ENCODE measurements at regions not wholly inside any gene's neighbourhood (a gene's known extent, or its start where the extent isn't known, plus 50 kb on each side); places are given as distances from the start of the nearest gene placed in this dataset.

DNA sequence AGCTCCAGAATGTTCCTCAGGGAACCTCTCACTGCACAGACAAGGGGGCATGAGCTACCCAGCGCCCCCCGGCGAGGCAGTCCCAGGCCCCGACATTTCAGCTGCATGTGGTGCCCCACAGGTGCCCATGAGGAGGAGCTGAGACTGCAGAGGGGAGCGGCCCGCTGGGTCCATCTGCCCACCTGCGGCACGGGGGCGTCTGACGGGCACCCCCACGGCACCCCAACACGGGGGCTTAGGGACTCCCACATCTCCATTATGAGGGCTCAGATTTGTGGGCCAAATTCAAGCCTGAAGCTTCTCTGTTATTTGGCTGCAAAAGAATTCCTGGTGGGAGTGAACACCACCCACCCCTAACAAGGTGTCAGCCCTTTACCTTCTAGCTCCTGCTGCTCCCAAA, 258.4 kb downstream of the UACA start:
- TF ChIP-seq, protein P1, sequence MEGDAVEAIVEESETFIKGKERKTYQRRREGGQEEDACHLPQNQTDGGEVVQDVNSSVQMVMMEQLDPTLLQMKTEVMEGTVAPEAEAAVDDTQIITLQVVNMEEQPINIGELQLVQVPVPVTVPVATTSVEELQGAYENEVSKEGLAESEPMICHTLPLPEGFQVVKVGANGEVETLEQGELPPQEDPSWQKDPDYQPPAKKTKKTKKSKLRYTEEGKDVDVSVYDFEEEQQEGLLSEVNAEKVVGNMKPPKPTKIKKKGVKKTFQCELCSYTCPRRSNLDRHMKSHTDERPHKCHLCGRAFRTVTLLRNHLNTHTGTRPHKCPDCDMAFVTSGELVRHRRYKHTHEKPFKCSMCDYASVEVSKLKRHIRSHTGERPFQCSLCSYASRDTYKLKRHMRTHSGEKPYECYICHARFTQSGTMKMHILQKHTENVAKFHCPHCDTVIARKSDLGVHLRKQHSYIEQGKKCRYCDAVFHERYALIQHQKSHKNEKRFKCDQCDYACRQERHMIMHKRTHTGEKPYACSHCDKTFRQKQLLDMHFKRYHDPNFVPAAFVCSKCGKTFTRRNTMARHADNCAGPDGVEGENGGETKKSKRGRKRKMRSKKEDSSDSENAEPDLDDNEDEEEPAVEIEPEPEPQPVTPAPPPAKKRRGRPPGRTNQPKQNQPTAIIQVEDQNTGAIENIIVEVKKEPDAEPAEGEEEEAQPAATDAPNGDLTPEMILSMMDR (IDR thresholded peaks at IDR 0.05; ENCODE audit: low read depth, low read length): no peak
- in situ Hi-C loops (cut with HindIII; ENCODE audit: low sequenced_read_pairs): no loop called here
- H3K4me3 ChIP-seq (ENCODE audit: low read depth, low read length): no peak overlapping the region
- DNase-seq (ENCODE audit: low read depth, low spot score): no peak

DNA sequence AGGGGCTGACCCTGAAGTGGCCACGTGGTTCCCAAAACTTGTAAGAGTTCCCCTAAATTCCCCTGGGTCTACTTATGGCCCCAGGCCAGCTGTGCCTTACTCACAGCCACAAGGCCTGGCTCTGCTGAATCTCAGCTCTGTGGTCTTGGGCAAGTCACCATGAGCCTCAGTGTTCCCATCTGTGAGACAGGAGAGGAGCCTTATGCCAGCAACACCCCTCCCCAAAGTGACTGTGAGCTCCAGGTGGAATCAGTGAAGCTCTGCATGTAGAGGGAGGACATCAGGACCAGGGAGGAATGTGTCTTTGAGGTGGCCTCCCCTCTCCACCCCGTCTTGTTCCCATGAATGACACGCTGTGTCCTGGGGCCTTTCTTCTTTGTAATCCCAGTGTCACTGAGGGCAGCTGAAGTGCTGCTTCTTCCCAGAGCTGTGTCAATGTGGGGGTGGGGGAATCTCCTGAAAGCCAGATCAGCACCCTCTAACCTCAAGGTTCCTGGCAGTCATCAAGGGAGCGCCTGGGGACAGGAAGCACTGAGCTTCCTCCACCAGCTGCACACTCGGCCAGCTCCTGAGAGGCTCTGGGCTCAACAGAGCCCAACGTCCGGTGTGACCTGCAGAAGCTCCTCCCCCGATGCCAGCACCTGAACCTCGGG, 258.9 kb downstream of the UACA start:
- TF ChIP-seq, protein P1 (IDR thresholded peaks at IDR 0.05; ENCODE audit: low read depth, low read length): no peak
- in situ Hi-C loops (cut with HindIII; ENCODE audit: low sequenced_read_pairs): no loop called here
- peak; percentile 46 for DNase-seq (ENCODE audit: low read depth, low spot score)
- no peak overlapping the region for H3K4me3 ChIP-seq (ENCODE audit: low read depth, low read length)

DNA sequence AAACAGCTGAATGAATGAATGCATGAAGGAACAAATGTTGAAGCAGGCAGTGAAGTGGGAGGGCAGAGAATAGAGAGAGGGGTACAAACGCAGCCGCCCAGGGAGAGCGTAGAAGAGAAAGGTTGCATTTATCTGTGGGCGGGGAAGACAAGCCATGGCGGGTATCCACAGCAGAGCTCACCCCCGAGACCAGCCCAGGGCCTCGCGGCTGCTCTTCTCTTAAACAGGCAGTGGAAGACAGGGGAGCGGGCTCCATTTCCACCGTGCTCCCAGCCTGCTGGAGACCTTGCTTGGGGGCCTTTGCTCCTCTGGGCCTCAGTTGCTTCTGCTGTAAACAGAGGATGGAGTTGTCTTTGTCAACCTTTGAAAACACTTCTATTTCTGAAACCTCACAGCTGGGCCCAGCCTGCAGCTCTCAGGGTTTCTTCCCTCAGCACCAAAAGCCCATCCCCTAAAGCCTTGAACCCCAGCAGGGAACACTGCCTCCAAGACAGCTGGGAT, 259.5 kb downstream of the UACA start:
- no peak overlapping the region for H3K4me3 ChIP-seq (ENCODE audit: low read depth, low read length)
- TF ChIP-seq, protein P1 (IDR thresholded peaks at IDR 0.05; ENCODE audit: low read depth, low read length): no peak
- no peak for DNase-seq (ENCODE audit: low read depth, low spot score)
- in situ Hi-C loops (cut with HindIII; ENCODE audit: low sequenced_read_pairs): no loop called here

DNA sequence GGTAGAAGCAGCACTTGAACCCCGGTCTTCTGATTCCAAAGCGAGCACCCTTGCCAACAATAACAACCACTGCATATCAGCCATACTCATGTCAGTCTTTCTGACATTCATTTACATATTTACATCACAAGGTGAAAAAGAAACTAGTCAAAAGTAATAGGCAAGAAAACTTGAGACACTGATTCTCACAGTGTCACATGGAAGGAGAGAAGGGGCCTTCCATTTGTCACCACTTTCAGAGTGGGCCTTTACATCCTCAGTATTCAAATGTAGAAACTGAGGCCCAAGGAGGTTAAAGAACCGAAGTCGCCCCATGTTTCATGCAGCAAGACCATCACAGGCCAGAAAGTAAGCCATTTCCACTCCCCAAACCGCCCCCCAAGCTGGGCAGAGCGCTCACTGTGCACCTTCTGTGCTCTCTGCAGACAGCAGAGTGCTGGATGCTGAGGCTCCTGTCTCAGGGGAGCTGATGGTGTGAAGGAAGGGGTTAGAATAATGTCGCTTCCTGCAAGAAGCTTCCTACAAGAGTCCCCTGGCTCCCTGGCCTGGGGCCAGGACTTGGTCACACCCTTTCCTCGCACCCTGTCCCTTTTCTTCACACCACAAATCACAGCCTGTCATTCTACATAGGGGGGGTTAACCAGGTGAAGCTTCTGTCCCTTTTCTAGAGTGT, 260.1 kb downstream of the UACA start:
- in situ Hi-C loops (cut with HindIII; ENCODE audit: low sequenced_read_pairs): no loop called here
- H3K4me3 ChIP-seq (ENCODE audit: low read depth, low read length): no peak overlapping the region
- TF ChIP-seq, protein P1 (IDR thresholded peaks at IDR 0.05; ENCODE audit: low read depth, low read length): no peak
- no peak for DNase-seq (ENCODE audit: low read depth, low spot score)

DNA sequence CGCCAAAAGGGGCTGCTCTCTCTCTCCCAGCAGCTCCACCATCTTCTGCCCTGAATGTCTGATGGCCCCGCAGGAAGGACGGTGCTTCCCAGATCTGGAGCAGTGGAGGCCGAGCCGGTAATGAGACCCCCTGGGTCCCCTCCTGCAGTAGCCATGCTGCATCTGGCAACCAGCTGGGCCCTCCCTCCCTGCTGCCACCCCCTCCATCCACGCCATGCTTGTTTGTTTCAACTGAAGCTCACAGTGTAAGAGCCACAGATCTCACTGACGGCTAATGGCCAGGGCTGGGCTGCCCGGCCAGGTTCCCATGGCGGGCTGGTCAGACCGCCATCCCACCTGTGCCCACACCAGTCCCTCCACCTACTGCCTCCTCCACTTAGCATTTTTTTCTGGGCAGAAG, 260.8 kb downstream of the UACA start:
- no peak for DNase-seq (ENCODE audit: low read depth, low spot score)
- in situ Hi-C loops (cut with HindIII; ENCODE audit: low sequenced_read_pairs): no loop called here
- TF ChIP-seq, protein P1 (IDR thresholded peaks at IDR 0.05; ENCODE audit: low read depth, low read length): no peak
- H3K4me3 ChIP-seq (ENCODE audit: low read depth, low read length): no peak overlapping the region

DNA sequence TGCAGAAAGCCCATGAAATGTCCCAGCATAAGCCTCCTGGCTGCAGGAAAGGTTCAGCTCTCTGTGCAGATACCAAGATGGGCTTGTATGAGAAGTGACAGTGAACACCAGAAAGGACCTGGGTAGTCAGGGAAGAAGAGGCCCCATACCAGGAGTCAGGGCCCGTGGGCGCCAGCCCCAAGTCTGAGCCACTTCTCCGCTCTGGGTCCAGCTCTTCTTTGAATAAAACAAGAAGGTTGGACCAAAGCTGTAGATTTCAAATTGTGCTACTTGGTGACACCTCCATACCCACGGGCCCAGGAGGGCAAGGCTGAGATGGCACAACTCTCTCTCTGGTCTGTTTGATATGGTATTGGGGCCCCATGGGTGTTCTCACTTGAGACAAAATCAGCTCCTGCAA, 261.5 kb downstream of the UACA start:
- in situ Hi-C loops (cut with HindIII; ENCODE audit: low sequenced_read_pairs): no loop called here
- no peak for DNase-seq (ENCODE audit: low read depth, low spot score)
- TF ChIP-seq, protein P1 (IDR thresholded peaks at IDR 0.05; ENCODE audit: low read depth, low read length): no peak
- no peak overlapping the region for H3K4me3 ChIP-seq (ENCODE audit: low read depth, low read length)
